ENCODE measurements at regions not wholly inside any gene's neighbourhood (a gene's known extent, or its start where the extent isn't known, plus 50 kb on each side); places are given as distances from the start of the nearest gene placed in this dataset.

GRCh38 chr15:23897531-23897930 is 210.4 kb upstream of the NDN start:
- no peak overlapping the region for H2AFZ ChIP-seq (ENCODE audit: control insufficient read depth, low read depth, low read length)
- H3K4me2 ChIP-seq (ENCODE audit: control insufficient read depth, insufficient read depth), result no peak overlapping the region
- no peaks in the 10 kb centered on the region for H4K20me1 ChIP-seq (ENCODE audit: control insufficient read depth, insufficient read depth)
- in situ Hi-C loops (cut with MboI), result no loop called here
- CTCF ChIA-PET, result no interaction called here
- POLR2A ChIA-PET, result no interaction called here
- no peaks in the 10 kb centered on the region for H3K27me3 ChIP-seq (replicated peaks in 1 of 2; ENCODE audit: control insufficient read depth in 2 of 2, insufficient read depth in 2 of 2, low read length in 1 of 2)
- ATAC-seq, result no peak
- no peak for DNase-seq (ENCODE audit: low read depth, low spot score)
- H3K9me3 ChIP-seq (replicated peaks; ENCODE audit: control insufficient read depth, insufficient read depth, low read length), result no peaks in the 10 kb centered on the region
- no peaks in the 10 kb centered on the region for H3K4me1 ChIP-seq (ENCODE audit: control insufficient read depth, insufficient read depth, low read length)
- BruUV-seq (replicated peaks), result no TSS peak
- TF ChIP-seq HDGF (IDR thresholded peaks at IDR 0.05) (no peak), ZBTB40 (IDR thresholded peaks at IDR 0.05; ENCODE audit: borderline replicate concordance) (no peak), RUNX3 (IDR thresholded peaks at IDR 0.05; ENCODE audit: low read length) (no peak), HCFC1 (IDR thresholded peaks at IDR 0.05; ENCODE audit: low read length) (no peak), NBN (IDR thresholded peaks at IDR 0.05) (no peak), NFIC (IDR thresholded peaks at IDR 0.05; ENCODE audit: low read depth, low read length) (no peak), IKZF2 (IDR thresholded peaks at IDR 0.05) (no peak)
- 62% methylated on average over 13 of the region's 24 CpGs for WGBS (ENCODE audit: insufficient coverage, insufficient replicate concordance, low lambda C conversion rate, missing lambda C conversion rate)
- RAD21 ChIA-PET (ENCODE audit: unreplicated experiment), result no interaction called here
- H3K27ac ChIP-seq (ENCODE audit: control insufficient read depth, insufficient read depth), result no peak overlapping the region
- no peak overlapping the region for H3K9ac ChIP-seq (ENCODE audit: control insufficient read depth, insufficient read depth, low read length)
- intact Hi-C loops (cut with micrococcal nuclease; ENCODE audit: unreplicated experiment), result no loop called here
- FAIRE-seq, result no peak
- no peaks in the 10 kb centered on the region for H3K36me3 ChIP-seq (ENCODE audit: control insufficient read depth in 2 of 2, insufficient read depth in 2 of 2, low read length in 1 of 2)
- H3K4me3 ChIP-seq, result no peak overlapping the region
- no peaks in the 10 kb centered on the region for H3K79me2 ChIP-seq (ENCODE audit: control insufficient read depth, insufficient read depth, low read length)
- SMC1A ChIA-PET (ENCODE audit: uncharacterized antibody, unreplicated experiment), result no interaction called here

All from GM12878 (cell line).